HG03196 (cell line): ENCODE measurements at regions not wholly inside any gene's neighbourhood (a gene's known extent, or its start where the extent isn't known, plus 50 kb on each side); places are given as distances from the start of the nearest gene placed in this dataset.

ENCODE experiments used
- ATAC-seq: cut with Tn5 transposase; IDR thresholded peaks from one replicate; pipeline ENCODE4 v1.9.1; 2021; ENCODE audit not compliant: unreplicated experiment

DNA sequence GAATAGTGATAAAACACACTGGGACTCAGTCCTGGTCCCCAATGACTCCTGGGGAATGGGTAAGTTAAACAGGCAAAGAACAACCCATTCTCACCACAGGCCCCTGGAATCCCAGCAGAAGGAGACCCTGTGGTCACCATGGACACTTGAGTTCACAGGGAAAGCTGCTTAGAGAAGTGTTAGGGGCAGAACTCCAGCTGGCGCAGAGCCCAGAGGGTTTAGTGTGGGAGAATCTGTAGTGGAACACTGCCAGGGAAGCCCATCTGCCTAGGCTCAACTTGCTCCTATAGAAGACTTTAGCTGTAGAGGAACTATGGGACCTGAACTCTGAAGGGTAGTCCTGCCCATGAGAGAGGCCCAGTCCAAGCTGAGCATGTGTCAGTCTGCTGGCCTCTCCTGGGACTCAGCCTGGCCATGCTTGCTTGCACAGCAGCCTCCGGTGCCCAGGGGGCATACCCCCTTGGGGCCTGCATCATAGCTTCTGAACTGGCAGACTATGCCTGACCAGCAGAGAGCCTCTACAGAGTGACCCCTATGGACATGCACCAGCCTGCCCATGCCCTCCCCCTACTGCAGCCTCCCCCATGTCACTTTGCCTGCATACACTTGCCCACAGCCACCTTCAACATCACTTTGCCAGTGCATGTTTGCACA lies 343.5 kb downstream of the IDS start:
- no peak for ATAC-seq

DNA sequence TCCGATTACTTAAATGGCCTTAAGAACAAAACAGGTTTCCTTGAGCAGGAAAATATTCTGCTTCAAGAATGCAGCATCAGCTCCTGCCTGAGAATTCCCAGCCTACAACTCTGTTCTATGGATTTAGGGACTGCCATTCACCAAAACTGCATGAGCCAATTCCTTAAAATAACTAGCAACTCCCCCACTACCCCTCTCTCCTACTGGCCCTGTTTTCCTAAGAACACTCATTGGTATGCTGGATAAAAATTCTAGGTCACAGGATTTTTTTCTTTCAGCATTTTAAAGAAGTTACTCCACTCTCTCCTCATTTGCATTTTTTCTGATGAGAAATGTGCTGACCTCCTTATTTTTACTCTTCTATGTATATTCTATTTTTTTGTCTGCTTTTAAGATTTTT lies 347.1 kb downstream of the IDS start:
- no peak for ATAC-seq

DNA sequence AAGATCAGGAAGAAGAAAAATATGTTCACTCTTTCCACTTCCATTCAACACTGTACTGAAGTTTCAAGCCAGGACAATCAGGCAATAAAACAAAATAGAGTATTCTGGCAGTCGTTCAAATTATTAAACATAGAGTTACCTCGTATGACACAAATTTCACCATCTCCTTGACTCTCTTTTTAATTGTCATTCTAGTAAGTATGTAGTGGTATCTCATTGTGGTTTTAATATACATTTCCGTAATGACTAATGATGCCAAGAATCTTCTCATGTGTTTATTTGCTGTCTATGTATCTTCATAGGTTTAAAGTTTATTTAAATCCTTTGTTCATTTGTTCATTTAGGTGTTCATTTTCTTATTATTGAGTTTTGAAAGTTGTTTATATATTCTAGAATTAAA lies 352.2 kb downstream of the IDS start:
- no peak for ATAC-seq

DNA sequence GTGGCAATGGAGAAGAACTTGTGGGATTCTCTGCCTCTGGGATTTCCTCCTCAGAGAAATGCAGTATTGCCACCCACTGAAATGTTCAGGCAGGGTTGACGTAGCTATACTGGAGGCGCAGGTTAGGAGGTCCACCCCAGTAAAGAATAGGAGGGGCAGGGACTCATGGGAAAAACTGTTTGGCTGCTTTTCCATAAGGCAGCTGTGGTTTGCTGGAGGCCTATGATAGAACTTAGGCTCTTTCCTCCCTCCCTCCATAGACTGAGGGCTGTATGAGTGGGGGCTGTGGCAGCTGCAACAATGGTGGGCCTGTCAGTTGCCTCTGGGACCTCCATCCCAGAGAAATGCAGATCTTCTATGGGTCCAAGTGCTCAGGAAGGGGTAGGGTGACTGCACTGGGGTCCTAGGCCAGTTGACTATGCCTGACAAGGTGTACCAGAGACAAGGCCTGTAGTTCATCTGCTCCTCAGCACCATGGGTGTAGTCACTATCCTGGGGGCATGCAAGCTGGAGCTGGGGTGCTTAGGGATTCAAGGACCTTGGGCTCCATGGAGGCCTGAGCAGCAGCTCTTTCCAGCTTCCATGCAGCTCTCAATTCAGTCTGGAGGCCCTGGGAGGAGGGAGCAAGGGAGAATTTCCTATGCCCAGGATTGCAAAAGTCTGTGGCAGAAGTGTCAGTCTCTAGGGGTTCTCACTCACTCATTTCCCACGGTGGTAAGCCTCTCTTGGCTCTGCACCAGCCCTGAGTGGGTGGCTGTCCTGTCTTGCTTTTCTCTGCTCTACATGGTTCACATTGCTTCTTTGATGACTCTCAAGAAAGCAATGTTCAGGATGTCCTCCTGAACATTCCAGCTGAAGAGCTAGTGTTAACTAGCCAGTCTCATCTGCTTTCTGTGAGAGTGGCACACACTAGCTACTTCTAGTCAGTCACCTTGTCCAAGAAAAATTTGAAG lies 353.0 kb downstream of the IDS start:
- ATAC-seq = no peak

DNA sequence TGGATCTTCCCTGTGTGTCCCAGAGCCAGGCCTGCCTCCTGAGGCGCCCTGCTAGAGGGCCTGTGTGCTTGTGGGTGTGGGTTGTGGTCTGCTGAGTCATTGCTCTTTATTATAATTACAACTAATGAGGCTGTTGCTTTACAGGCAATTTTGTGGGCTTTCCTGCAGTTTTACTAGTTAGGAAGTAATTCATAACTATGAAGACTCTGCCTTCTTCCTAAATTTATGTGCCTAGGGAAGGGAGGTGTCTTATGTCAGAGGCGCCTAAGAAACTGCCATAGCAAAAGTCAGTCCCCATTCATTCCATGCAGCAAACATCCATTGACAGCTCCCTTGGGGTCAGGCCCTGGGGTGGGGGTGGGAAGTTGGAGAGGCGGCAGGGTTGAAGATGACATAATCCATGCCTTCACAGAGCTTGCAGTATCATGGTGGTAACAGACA lies 359.2 kb downstream of the IDS start:
- ATAC-seq = no peak

DNA sequence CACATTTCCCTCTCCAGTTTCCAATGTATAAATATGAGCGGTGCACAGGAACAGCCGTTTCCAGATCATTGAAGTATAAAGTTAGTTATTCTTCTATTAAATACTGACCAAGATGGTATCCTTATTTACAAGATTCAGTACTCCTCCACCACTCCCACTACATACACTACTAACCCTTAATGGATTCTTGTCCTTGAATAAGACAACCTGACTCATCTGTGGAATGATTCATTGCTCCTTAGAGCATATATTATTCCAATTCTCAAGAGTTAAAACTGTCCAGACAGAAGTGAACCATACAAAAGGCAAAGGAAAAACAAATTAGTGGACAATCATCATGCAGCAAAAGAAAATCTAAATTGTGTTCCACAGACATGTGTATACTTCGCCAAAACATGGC lies 373.3 kb downstream of the IDS start:
- no peak for ATAC-seq

DNA sequence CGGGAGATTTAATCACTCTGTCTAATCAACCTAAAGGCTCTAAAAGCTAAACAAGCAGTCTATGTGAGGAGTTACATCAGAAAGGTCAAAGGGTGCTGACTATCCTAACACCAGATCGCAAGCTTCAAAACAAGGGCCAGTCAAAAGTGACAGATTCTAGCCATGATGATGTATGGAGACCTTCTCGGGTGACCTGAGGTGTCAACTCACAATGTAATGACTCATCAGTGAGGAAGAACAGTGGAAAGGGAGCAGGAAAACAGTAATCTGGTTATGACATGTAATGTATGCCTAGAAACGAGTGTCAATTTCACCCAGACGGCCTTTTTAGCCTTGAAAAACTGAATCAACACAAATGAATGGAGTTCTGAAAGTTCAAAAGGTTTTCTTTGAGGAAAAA lies 375.3 kb downstream of the IDS start:
- no peak for ATAC-seq

DNA sequence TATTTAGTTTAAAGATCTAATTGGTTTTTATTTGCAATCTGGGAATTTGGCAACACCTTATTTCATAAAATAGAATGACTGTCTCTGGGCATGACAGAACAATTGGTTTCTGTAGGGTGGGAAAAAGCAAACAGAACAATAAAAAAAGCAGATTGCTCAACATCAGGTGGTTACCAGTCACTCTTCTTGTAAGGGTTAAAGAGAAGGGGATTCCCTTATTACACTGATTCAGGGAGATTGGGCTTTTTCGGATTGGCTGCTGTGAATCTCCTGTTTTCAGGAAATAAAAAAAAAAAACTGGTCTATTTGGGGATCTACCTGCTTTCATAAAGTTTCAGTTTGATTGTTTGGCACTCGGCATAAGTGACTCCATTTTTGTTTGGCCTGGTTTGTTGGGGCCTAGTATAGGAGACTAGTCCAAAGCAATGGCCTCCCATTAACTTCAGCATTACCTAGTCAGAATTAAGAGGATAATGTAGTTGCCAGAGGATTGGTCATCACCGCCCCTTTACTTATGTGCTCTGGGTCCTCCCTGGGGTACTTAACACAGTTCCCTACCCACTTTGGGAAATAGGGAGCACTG lies 380.5 kb downstream of the IDS start:
- ATAC-seq = no peak

DNA sequence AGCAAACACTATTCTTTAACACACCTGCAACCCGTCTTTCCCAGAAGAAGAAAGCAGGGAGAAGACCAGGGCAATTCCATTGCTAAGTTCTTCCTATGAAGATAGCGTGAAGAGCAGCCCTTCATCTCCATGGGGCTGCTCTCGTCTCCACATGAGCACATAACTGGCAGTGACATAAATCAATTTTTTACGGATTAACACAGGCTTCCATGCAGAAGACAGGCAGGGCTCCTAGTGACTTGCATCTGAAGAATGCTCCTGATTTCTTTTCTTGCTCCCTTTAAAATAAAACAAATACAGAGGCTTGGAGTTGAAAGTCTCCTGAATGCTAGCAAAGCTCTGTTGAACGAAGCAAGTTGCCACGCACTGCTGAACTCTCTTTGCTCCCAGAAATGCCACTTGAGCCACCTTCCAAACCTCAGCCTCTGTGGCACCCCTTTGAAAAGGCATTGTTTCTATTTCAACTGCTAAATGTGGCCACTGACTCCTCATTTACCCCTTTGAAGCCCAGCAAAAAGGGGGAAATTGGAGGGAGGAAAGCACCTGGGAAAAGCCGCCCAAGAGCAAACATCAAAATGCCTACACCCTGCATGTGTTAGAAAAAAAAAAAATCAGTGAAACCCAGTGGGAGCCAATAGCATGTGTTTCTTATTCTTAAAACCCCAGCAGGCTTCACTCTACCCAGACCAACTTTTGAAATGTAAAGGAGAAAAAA lies 383.7 kb downstream of the IDS start:
- no peak for ATAC-seq

DNA sequence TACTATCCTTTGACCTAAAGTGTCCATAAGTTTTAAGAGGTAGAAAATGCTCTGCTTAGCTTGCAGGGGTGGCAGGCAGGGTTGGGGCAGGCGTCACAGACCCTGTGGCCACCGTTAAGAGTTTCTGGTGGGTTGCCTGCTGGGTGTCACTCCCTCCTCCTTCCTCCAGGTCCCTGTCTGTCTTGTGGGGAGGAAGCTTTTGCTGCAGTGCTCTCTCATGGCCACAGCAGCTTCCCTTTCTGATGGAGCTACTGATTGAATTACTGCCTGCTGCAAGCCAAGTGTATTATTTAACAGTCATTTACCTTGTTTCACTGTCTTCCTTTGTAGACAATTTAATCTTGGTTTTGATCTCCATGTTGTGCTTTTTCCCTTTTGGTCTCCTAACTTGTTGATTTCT lies 384.6 kb downstream of the IDS start:
- ATAC-seq = no peak

DNA sequence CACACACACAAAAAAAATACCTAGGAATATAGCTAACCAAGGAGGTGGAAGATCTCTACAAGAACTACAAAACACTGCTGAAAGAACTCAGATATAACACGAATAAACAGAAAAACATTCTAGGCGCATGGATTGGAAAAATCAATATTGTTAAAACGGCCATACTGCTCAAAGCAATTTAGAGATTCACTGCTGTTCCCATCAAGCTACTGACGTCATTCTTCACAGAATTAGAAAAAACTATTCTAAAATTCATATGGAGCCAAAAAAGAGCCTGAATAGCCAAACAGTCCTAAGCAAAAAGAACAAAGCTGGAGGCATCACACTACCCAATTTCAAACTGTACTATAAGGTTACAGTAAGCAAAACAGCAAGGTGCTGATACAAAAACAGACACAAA lies 390.2 kb downstream of the IDS start:
- ATAC-seq = no peak

DNA sequence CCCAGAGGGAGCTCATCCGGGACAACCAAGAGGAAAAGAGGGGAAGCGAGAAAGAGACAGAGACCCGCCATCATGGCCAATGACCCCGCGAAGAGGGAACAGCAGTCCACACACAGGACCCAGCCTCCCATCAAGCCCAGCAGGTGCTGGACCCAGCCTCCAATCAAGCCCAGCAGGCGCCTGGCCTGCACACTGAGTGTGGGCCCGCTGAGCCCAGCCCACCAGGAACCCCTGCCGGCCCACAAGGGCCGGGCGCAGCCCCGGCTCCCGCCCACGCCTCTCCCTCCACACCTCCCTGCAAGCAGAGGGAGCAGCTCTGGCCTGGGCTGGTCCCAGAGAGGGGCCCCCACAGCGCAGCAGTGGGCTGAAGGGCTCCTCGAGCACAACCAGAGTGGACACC lies 391.1 kb downstream of the IDS start:
- no peak for ATAC-seq

DNA sequence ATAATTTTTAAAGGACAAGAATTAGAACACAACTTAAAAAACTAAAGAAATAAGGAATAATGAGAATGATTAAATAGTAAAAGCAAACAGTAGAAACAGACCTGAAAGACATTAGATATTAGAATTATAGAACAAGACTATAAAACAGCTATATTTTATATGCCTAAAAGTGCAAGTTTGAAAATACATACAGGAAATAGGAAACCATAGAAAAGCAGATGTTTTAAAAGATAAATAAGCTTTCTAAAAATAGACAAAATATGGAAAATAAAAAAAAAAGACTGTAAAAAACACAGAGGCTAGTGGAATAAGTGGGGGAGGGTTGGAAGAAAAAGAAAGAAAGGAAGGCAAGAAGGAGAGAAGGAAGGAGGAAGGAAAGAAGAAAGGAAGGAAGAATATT lies 407.3 kb downstream of the IDS start:
- ATAC-seq = no peak

DNA sequence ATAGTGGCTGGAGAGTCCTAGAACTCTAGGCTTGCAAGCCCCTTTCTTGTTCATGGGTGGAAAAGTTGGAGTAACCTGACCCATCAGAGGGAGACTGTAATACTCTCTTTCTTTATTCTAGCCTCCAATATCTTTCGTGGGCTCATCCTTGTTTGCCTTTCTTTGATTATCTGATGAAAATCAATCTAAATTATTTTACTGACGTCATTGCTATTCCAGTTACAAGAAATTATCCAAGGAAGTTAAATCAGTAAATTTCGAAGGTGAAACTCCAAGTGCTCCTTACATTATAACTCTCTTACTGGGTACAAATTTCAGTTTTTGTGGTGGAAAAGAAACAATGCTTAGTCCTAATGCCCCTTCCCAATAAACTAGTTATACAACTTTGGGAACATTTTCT lies 412.9 kb downstream of the IDS start:
- no peak for ATAC-seq

DNA sequence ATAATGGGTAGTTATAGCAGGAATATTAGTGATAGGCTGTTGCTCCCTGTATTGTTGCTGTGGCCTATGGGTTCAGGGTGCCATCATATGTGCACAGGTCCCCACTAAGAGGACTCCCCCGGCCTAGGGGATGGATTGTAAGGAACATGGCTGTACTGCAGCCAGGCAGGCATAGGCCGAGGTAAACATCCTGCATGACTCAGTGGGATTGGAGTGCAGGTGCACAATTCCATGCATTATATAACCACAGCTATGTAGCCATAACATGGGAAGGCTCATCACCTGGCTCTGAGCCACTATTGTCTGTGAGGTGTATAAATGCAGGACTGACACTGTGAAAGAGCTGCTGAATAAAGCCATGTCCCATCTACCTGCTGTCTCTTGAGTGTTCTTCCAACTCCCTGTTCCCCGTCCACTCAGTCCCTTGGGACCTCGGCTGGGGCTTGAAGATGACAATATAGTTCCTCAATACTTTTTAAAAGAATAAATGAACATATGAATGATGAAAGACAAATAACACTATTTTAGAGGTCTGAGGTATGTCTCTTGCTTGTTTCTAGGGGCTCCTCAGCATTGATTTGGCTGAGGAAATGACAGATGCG lies 425.2 kb downstream of the IDS start:
- ATAC-seq = no peak

DNA sequence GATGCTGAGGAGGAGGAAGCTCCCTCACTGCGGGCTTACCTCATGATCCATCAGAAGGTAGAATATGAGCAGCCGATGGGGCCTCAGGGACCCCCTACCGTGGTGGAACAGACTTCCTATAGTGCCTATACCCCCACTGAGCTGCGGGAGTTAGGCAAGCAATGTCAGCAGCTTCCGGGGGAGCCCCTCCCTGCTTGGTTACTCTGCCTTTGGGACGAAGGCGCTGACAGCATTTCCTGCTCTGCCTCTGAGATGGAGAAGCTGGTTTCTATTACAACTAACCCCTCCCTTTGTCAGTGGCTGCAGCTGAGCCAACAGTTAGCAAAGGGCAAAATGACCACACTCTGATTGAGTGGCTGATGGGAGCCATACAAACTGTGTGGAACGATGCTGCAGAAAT lies 430.7 kb downstream of the IDS start:
- no peak for ATAC-seq

DNA sequence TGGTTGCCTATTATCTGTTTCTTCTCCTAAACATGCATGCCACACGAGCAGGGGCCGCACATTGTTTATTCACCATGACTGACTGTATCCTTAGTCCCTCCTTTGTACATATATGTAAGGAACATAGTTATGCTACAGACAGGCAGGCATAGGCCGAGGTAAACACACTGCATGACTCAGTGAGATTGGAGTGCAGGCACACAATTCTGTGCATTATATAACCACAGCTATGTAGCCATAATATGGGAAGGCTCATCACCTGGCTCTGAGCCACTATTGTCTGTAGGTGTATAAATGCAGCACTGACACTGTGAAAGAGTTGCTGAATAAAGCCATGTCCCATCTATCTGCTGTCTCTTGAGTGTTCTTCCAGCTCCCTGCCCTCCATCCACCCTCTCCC lies 431.6 kb downstream of the IDS start:
- ATAC-seq = no peak

DNA sequence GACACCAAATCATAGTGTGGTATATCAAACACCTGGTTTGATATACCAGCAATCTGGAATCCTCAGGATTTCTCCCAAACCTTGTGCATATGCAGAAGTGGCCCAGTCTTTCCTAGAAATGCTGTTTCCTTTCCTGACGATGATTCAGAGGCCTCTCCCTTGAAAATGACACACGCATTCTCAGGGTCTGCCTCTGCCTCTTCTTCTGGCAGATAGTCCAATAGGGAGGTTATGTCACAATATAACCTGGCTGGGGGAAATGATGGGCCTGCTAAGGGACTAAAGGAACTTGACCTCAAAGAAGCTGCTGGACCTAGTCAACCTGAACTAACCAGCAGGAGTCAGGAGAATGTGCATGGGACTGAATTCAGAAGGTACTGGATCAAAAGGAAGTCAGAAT lies 435.2 kb downstream of the IDS start:
- ATAC-seq = no peak

DNA sequence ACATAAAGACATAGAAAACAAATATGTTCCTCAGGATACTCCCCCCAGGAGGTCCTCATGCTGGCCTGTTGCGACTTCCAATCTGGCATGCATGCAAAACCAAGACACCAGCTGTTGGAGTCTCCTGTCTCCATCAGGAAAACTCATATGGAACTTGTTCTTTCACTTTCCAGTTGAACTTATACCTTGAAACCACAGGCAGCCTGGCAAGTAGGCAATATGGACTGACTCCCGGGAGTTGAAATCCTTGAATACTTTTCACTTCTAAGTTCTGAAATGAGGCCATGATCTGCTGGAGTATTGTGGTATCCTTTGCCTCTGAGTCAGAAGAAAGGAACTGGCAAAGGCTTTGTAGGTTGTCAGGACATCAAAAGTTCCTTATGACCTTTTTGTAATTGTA lies 444.2 kb downstream of the IDS start:
- no peak for ATAC-seq
